H1 (cell line): ENCODE measurements at regions not wholly inside any gene's neighbourhood (a gene's known extent, or its start where the extent isn't known, plus 50 kb on each side); places are given as distances from the start of the nearest gene placed in this dataset.

Source experiments
- ATF3 ChIP-seq: IDR thresholded peaks from 2 replicates; pipeline ENCODE4 v1.6.1; 2011; ENCODE audit warnings: low read depth, mild to moderate bottlenecking, low read length; ENCODE audit not compliant: insufficient read depth
- CBX8 ChIP-seq: fragments of 300-800, 300-1000 bp; sonication (generic); IDR thresholded peaks from 2 replicates; pipeline ENCODE4 v1.7.1; 2016; ENCODE audit warnings: low read depth, low read length, borderline replicate concordance
- EP300 ChIP-seq, 2 experiments: IDR thresholded peaks; 1 replicate in 1 of 2; 2 replicates in 1 of 2; pipeline ENCODE4 v1.6.1; 2011 to 2012; ENCODE audit warnings: low read depth in 2 of 2, low read length in 2 of 2, mild to moderate bottlenecking in 2 of 2, borderline replicate concordance in 1 of 2, inconsistent platforms in 1 of 2, moderate library complexity in 1 of 2
- MAX ChIP-seq: IDR thresholded peaks from 2 replicates; pipeline ENCODE4 v1.6.1; 2012; ENCODE audit warnings: inconsistent platforms
- POLR2A ChIP-seq, 2 experiments: IDR thresholded peaks; 1 replicate in 1 of 2; 2 replicates in 1 of 2; pipeline ENCODE4 v1.6.1; 2011; ENCODE audit warnings: low read depth in 2 of 2, low read length in 2 of 2, mild to moderate bottlenecking in 2 of 2; ENCODE audit errors: control extremely low read depth in 1 of 2
- SIRT6 ChIP-seq: IDR thresholded peaks from one replicate; pipeline ENCODE4 v1.7.1; 2012; ENCODE audit warnings: low read length, inconsistent platforms
- SUZ12 ChIP-seq: fragments of 200-600 bp; sonication (generic); IDR thresholded peaks from 2 replicates; pipeline ENCODE4 v1.6.1; 2012; ENCODE audit warnings: mild to moderate bottlenecking, inconsistent platforms, low read length, moderate library complexity, mixed read lengths
- TF ChIP-seq, protein P1 (sequence below), 3 experiments: IDR thresholded peaks; 1 replicate in 2 of 3; 2 replicates in 1 of 3; pipeline versions ENCODE4 v1.5.1 to v1.6.1; 2011; ENCODE audit warnings: low read length in 3 of 3, mild to moderate bottlenecking in 3 of 3, inconsistent platforms in 2 of 3, low read depth in 1 of 3, moderate library complexity in 1 of 3; ENCODE audit not compliant: insufficient read depth in 1 of 3; ENCODE audit errors: control extremely low read depth in 1 of 3

DNA sequence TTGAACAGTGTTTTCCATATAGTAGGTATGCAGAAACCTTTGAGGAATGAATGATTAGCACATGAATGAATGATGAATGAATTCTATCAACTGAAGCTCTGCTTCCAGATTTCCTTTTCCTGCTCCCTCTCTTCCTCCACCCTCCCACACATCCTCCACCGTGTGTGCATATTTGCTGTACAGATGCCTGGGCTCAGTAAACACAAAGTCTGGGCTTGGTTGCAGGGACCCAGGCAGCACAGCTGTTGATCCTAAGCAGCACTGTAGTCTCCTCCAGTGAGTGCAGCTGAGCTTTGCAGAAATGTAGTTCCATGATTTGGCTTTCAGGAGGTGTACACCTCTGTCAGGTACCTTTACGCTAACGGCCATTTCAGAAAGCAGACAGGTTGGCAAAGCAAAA, 611.7 kb downstream of the NUF2 start:
- TF ChIP-seq EP300 (IDR thresholded peaks at IDR 0.05; ENCODE audit: borderline replicate concordance in 1 of 2, low read depth in 2 of 2, low read length in 2 of 2) = no peak
- no peak for TF ChIP-seq ATF3
- no peak for TF ChIP-seq SIRT6
- TF ChIP-seq, protein P1, sequence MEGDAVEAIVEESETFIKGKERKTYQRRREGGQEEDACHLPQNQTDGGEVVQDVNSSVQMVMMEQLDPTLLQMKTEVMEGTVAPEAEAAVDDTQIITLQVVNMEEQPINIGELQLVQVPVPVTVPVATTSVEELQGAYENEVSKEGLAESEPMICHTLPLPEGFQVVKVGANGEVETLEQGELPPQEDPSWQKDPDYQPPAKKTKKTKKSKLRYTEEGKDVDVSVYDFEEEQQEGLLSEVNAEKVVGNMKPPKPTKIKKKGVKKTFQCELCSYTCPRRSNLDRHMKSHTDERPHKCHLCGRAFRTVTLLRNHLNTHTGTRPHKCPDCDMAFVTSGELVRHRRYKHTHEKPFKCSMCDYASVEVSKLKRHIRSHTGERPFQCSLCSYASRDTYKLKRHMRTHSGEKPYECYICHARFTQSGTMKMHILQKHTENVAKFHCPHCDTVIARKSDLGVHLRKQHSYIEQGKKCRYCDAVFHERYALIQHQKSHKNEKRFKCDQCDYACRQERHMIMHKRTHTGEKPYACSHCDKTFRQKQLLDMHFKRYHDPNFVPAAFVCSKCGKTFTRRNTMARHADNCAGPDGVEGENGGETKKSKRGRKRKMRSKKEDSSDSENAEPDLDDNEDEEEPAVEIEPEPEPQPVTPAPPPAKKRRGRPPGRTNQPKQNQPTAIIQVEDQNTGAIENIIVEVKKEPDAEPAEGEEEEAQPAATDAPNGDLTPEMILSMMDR (IDR thresholded peaks at IDR 0.05; ENCODE audit: control extremely low read depth in 1 of 3, insufficient read depth in 1 of 3, low read depth in 1 of 3, low read length in 3 of 3) = no peak
- no peak for TF ChIP-seq SUZ12
- TF ChIP-seq CBX8 = no peak
- TF ChIP-seq MAX = no peak
- TF ChIP-seq POLR2A (IDR thresholded peaks at IDR 0.05; ENCODE audit: control extremely low read depth in 1 of 2, low read depth in 2 of 2, low read length in 2 of 2) = no peak
